ENCODE measurements at regions not wholly inside any gene's neighbourhood (a gene's known extent, or its start where the extent isn't known, plus 50 kb on each side); places are given as distances from the start of the nearest gene placed in this dataset.

DNA sequence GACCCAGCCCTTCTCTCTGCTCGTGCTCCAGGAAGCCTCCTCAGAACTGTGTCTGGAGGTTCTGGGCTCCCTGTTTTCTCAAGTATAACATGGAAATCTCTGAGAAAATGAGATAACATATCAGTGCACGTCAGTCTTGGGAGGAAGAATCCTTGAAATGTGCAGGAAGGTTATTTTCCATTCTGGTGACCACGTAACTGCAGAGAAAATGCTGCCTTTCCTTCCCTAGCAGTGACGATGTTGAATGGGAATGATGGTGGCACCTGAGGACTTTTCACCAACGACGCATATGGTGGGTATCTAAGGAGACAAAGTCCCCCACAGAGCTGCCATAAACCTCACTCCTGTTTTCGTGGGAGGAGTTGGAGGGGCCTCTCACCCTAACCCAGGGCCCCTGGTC is 272.1 kb upstream of the SIX2 start:
- no peaks in the 10 kb centered on the region for H3K4me1 ChIP-seq
- WGBS: 87% methylated on average over 7 of the region's 7 CpGs
- peaks cover 0 to 23% (median 0%) of the 10 kb centered on the region in 4 donors for H3K27me3 ChIP-seq

GRCh38 chr2:45280794-45281193 is 271.5 kb upstream of the SIX2 start:
- no peaks in the 10 kb centered on the region for H3K4me1 ChIP-seq
- H3K4me3 ChIP-seq: no peak overlapping the region
- 94% methylated on average over 18 of the region's 18 CpGs for WGBS
- intact Hi-C loops (cut with DNase I): no loop called here
- H3K27ac ChIP-seq (replicated peaks in 1 of 4): no peak overlapping the region
- DNase-seq (ENCODE audit: extremely low spot score): no peak
- H3K27me3 ChIP-seq: peaks cover 0 to 23% (median 0%) of the 10 kb centered on the region in 4 donors
- no peaks in the 10 kb centered on the region for H3K36me3 ChIP-seq
- H3K9me3 ChIP-seq: no peaks in the 10 kb centered on the region
- TF ChIP-seq POLR2AphosphoS5 (IDR thresholded peaks at IDR 0.05) (no peak), EP300 (IDR thresholded peaks at IDR 0.05) (no peak), POLR2A (IDR thresholded peaks at IDR 0.05; ENCODE audit: low read depth) (no peak)
- TF ChIP-seq, protein P1, sequence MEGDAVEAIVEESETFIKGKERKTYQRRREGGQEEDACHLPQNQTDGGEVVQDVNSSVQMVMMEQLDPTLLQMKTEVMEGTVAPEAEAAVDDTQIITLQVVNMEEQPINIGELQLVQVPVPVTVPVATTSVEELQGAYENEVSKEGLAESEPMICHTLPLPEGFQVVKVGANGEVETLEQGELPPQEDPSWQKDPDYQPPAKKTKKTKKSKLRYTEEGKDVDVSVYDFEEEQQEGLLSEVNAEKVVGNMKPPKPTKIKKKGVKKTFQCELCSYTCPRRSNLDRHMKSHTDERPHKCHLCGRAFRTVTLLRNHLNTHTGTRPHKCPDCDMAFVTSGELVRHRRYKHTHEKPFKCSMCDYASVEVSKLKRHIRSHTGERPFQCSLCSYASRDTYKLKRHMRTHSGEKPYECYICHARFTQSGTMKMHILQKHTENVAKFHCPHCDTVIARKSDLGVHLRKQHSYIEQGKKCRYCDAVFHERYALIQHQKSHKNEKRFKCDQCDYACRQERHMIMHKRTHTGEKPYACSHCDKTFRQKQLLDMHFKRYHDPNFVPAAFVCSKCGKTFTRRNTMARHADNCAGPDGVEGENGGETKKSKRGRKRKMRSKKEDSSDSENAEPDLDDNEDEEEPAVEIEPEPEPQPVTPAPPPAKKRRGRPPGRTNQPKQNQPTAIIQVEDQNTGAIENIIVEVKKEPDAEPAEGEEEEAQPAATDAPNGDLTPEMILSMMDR (IDR thresholded peaks at IDR 0.05): no peak

More for the DNA sequence above, 272.1 kb upstream of the SIX2 start:
- no peak for DNase-seq (ENCODE audit: extremely low spot score)
- no peak overlapping the region for H3K4me3 ChIP-seq
- intact Hi-C loops (cut with DNase I): no loop called here
- no peaks in the 10 kb centered on the region for H3K9me3 ChIP-seq
- no peak overlapping the region for H3K27ac ChIP-seq (replicated peaks in 1 of 4)
- no peak for TF ChIP-seq EP300 (IDR thresholded peaks at IDR 0.05)
- no peak for TF ChIP-seq POLR2A (IDR thresholded peaks at IDR 0.05; ENCODE audit: low read depth)
- TF ChIP-seq, protein P1 (IDR thresholded peaks at IDR 0.05): no peak
- TF ChIP-seq POLR2AphosphoS5 (IDR thresholded peaks at IDR 0.05): no peak
- no peaks in the 10 kb centered on the region for H3K36me3 ChIP-seq

DNA sequence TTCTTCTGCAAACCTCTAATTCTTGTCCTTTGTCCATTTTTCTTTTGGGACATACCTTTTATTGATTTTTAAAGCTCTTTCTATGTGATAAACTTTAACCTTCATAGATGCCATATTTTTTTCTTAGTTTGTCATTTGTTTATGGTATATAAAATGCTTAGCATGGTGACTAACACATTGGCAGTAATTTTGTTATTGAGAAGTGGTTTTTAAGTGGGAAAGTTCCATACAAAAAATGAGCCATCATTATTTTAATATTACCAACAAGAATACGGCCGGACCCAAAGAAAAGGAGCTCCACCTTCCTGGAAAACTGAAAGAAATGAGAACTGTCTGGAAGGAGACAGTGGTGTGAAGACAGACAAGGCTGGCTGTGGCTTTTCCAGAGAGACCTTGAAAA is 270.1 kb upstream of the SIX2 start:
- no peak overlapping the region for H3K27ac ChIP-seq (replicated peaks in 1 of 4)
- WGBS: 81% methylated on average over 2 of the region's 2 CpGs
- no peak for TF ChIP-seq POLR2A (IDR thresholded peaks at IDR 0.05; ENCODE audit: low read depth)
- TF ChIP-seq, protein P1 (IDR thresholded peaks at IDR 0.05): no peak
- no peak for TF ChIP-seq EP300 (IDR thresholded peaks at IDR 0.05)
- TF ChIP-seq POLR2AphosphoS5 (IDR thresholded peaks at IDR 0.05): no peak
- peaks cover 0 to 23% (median 0%) of the 10 kb centered on the region in 4 donors for H3K27me3 ChIP-seq
- no peaks in the 10 kb centered on the region for H3K9me3 ChIP-seq
- H3K4me3 ChIP-seq: no peak overlapping the region
- peaks cover 0 to 1% (median 0%) of the 10 kb centered on the region in 4 donors for H3K4me1 ChIP-seq
- intact Hi-C loops (cut with DNase I): no loop called here
- H3K36me3 ChIP-seq: no peaks in the 10 kb centered on the region
- no peak for DNase-seq (ENCODE audit: extremely low spot score)

- peaks cover 0 to 3% (median 0%) of the 10 kb centered on the region in 4 donors for H3K4me1 ChIP-seq
- DNase-seq (ENCODE audit: extremely low spot score): no peak
- no peak for TF ChIP-seq POLR2AphosphoS5 (IDR thresholded peaks at IDR 0.05)
- TF ChIP-seq EP300 (IDR thresholded peaks at IDR 0.05): no peak
- no peak for TF ChIP-seq POLR2A (IDR thresholded peaks at IDR 0.05; ENCODE audit: low read depth)
- TF ChIP-seq, protein P1 (IDR thresholded peaks at IDR 0.05): no peak
- no peaks in the 10 kb centered on the region for H3K36me3 ChIP-seq
- no peak overlapping the region for H3K27ac ChIP-seq (replicated peaks in 1 of 4)
- intact Hi-C loops (cut with DNase I): no loop called here
- H3K9me3 ChIP-seq: no peaks in the 10 kb centered on the region
- WGBS: 85% methylated on average over 9 of the region's 9 CpGs
- peaks cover 0 to 23% (median 0%) of the 10 kb centered on the region in 4 donors for H3K27me3 ChIP-seq
- H3K4me3 ChIP-seq: no peak overlapping the region
Measured at GRCh38 chr2:45278365-45279078, 269.3 kb upstream of the SIX2 start.

Data from esophagus muscularis mucosa (tissue), 4 donors.